ENCODE measurements at regions not wholly inside any gene's neighbourhood (a gene's known extent, or its start where the extent isn't known, plus 50 kb on each side); places are given as distances from the start of the nearest gene placed in this dataset.

DNA sequence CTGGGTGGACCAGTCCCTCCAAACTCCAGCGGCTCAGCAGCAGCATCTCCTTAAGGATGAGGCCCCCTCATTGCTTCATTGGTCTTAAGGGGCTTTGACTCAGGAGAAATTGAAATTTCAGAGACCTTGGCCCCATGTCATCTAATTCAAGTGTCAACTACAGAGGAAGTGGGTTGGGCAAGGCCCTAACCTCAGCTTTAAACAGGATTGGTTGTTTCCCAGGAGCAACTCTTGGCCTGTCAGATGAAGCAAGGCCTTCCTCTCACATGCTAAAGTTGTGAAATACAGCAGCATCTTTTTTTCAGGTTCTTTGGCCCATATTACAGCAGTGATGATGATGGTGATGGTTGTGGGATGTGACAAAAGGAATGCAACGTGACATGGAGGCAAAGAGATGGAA lies 348.3 kb downstream of the ICE1 start:
- Histone ChIP-seq H3K4me1 (no peaks in the 10 kb centered on the region), H3K36me3 (no peaks in the 10 kb centered on the region), H3K27me3 (no peaks in the 10 kb centered on the region), H3K4me3 (no peak overlapping the region), H3K27ac (no peak overlapping the region), H3K9me3 (no peaks in the 10 kb centered on the region)
- TF ChIP-seq, protein P1, sequence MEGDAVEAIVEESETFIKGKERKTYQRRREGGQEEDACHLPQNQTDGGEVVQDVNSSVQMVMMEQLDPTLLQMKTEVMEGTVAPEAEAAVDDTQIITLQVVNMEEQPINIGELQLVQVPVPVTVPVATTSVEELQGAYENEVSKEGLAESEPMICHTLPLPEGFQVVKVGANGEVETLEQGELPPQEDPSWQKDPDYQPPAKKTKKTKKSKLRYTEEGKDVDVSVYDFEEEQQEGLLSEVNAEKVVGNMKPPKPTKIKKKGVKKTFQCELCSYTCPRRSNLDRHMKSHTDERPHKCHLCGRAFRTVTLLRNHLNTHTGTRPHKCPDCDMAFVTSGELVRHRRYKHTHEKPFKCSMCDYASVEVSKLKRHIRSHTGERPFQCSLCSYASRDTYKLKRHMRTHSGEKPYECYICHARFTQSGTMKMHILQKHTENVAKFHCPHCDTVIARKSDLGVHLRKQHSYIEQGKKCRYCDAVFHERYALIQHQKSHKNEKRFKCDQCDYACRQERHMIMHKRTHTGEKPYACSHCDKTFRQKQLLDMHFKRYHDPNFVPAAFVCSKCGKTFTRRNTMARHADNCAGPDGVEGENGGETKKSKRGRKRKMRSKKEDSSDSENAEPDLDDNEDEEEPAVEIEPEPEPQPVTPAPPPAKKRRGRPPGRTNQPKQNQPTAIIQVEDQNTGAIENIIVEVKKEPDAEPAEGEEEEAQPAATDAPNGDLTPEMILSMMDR (IDR thresholded peaks at IDR 0.05), result no peak
- TF ChIP-seq EP300 (IDR thresholded peaks at IDR 0.05), result no peak
- TF ChIP-seq POLR2A (IDR thresholded peaks at IDR 0.05), result no peak
- 83 to 92% methylated on average over 2 of the region's 2 CpGs for WGBS, 2 donors
- DNase-seq (ENCODE audit: low spot score in 2 of 2), result no peak

DNA sequence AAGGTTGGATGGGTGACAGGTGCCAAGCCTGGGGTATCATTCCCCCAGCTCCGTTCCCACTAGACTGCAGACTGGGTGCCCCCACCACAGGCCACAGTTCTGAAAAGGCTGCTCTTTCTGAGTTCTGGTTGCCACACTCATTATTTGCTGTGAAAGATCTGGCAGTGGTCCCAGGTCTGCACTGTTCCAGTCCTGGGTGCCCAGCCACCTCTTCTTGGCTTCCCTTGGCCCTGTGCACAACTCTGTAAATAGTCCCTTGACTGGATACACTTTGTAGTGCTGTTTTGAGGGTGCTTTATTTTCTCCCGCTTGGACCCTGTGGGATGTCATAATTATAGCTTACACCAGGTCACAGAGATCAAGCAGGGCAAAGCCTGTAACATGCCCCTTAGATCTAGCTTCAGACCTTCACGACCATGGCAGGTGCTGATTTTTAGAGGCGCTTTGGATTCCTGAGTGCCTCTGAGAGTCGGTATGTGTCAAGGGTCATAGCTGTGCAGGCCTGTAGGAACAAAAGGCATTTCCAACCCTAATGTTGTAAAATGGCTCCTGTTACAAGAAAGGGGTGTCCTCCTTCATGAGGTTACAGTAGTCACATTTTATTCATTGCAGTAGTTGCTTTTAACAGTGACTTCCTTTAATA lies 344.9 kb downstream of the ICE1 start:
- H3K9me3 ChIP-seq, result no peaks in the 10 kb centered on the region
- H3K4me3 ChIP-seq, result no peak overlapping the region
- WGBS, 2 donors, result 55 to 68% methylated on average over 5 of the region's 5 CpGs
- H3K27me3 ChIP-seq, result no peaks in the 10 kb centered on the region
- H3K36me3 ChIP-seq, result no peaks in the 10 kb centered on the region
- DNase-seq (ENCODE audit: low spot score in 2 of 2), result no peak
- TF ChIP-seq, protein P1 (IDR thresholded peaks at IDR 0.05), result no peak
- no peak for TF ChIP-seq EP300 (IDR thresholded peaks at IDR 0.05)
- no peak for TF ChIP-seq POLR2A (IDR thresholded peaks at IDR 0.05)
- no peaks in the 10 kb centered on the region for H3K4me1 ChIP-seq
- no peak overlapping the region for H3K27ac ChIP-seq

DNA sequence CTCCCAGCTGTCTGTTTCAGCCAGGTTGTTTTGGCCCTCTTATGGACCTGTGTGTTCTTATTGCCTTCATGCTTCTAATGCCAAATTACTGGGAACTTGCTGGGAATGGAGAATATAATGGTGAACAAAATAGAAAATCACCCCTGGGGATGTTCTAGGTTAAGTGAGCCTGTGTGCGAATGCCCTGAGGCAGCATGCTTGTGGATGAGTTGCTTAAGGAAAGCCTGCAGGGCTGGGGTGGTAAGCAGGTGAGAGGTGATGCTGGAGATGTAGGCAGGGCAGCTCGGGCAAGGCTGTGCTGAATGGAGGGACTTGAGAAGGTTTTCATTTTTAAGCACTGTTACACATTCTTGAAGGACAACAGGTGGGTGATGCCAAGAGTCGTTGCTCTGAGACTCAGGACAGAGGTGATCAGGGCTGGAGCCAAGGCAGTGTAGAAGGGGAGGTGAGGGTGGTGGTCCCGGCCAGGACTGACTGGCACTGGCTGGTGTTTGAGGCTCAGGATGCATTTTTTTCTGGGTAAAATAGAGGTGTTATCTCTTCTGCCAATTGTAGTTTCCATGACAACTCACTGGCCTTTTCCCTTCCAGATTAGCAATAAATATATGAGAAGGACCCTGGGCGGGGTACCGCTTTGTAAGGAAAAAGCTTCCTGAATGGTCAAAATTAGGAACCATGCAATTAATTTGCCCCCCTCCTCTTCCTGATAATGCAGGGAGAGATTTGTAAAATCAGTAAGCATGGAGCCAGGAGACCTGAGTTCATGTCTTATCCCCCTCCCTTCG lies 342.8 kb downstream of the ICE1 start:
- H3K9me3 ChIP-seq, result peaks cover 0 to 5% (median 0%) of the 10 kb centered on the region in 4 donors
- 84 to 88% methylated on average over 7 of the region's 7 CpGs for WGBS, 2 donors
- no peak for DNase-seq (ENCODE audit: low spot score in 2 of 2)
- no peaks in the 10 kb centered on the region for H3K4me1 ChIP-seq
- H3K27me3 ChIP-seq, result no peaks in the 10 kb centered on the region
- no peak overlapping the region for H3K4me3 ChIP-seq
- H3K36me3 ChIP-seq, result no peaks in the 10 kb centered on the region
- no peak overlapping the region for H3K27ac ChIP-seq
- TF ChIP-seq EP300 (IDR thresholded peaks at IDR 0.05) (no peak), POLR2A (IDR thresholded peaks at IDR 0.05) (no peak)
- TF ChIP-seq, protein P1 (IDR thresholded peaks at IDR 0.05), result no peak

DNA sequence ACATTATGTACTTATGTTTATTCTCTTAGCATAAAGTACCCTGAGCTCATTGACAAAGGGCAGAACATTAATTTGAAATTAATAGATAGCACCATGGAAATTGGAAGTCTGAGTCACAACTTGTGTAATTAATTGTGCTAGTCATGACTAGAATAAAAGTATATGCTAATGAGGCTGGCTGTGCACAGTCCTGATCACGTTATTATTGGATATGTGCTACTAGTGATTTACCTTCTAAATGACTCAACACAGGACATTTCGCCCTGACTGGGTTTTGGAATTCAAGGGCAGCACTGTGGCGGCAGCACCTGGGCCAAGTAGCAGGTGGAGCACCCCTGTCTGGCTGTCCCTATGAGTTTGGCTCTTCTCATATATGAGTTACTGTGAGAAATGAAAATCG lies 341.8 kb downstream of the ICE1 start:
- H3K4me1 ChIP-seq, result no peaks in the 10 kb centered on the region
- H3K27ac ChIP-seq, result no peak overlapping the region
- TF ChIP-seq EP300 (IDR thresholded peaks at IDR 0.05) (no peak), POLR2A (IDR thresholded peaks at IDR 0.05) (no peak)
- TF ChIP-seq, protein P1 (IDR thresholded peaks at IDR 0.05), result no peak
- H3K4me3 ChIP-seq, result no peak overlapping the region
- no peaks in the 10 kb centered on the region for H3K27me3 ChIP-seq
- peaks cover 0 to 5% (median 0%) of the 10 kb centered on the region in 4 donors for H3K9me3 ChIP-seq
- 90% methylated on average over 4 of the region's 4 CpGs for WGBS, 2 donors
- no peaks in the 10 kb centered on the region for H3K36me3 ChIP-seq
- DNase-seq (ENCODE audit: low spot score in 2 of 2), result no peak

DNA sequence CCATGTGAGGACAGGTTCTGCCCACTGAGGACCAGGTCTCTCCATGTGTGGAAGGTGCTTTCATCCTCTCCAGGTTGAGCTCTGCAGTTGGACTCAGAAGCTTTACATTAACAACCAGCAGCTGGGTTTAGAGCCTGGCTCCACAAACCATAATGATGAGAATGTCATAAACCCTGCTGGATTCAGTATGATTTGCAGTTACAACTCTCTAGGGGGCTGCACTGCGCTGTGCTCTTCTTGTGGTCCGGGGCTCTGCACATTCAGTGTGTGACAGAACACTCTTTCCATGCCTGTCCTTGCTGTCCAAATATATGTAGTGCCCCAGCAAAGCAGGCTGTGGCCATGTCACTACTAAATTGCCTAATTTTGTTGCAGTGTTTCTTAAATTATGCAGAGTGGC lies 334.3 kb downstream of the ICE1 start:
- no peak for DNase-seq (ENCODE audit: low spot score in 2 of 2)

More for the DNA sequence above, 334.3 kb downstream of the ICE1 start:
- Histone ChIP-seq H3K4me3 (no peak overlapping the region), H3K27ac (no peak overlapping the region), H3K4me1 (no peaks in the 10 kb centered on the region), H3K36me3 (no peaks in the 10 kb centered on the region), H3K9me3 (peaks cover 0 to 5% (median 0%) of the 10 kb centered on the region in 4 donors), H3K27me3 (no peaks in the 10 kb centered on the region)
- TF ChIP-seq, protein P1 (IDR thresholded peaks at IDR 0.05), result no peak
- no peak for TF ChIP-seq POLR2A (IDR thresholded peaks at IDR 0.05)
- no peak for TF ChIP-seq EP300 (IDR thresholded peaks at IDR 0.05)
- 38 to 61% methylated on average over 2 of the region's 2 CpGs for WGBS, 2 donors
